Tibial artery (tissue), 4 donors: ENCODE measurements at regions not wholly inside any gene's neighbourhood (a gene's known extent, or its start where the extent isn't known, plus 50 kb on each side); places are given as distances from the start of the nearest gene placed in this dataset.

ENCODE experiments used
- DNase-seq, 2 donors: peaks; one replicate each; pipeline ENCODE4 v3.0.0-alpha.2; 2019
- H3K27ac ChIP-seq, 2 donors: fragments of 200-600 bp; sonication (generic) in 1 of 2; 1 replicate in 1 of 2; 2 replicates in 1 of 2; pipeline ENCODE4 v1.5.1; 2018 to 2019; ENCODE audit warnings: mild to moderate bottlenecking in 1 of 2
- H3K27me3 ChIP-seq, 2 donors: fragments of 200-600 bp; sonication (generic) in 1 of 2; one replicate each; pipeline versions ENCODE4 v1.5.1 to v1.6.0; 2016 to 2019
- H3K36me3 ChIP-seq, 3 donors: fragments of 200-600 bp; sonication (generic) in 2 of 3; one replicate each; pipeline ENCODE4 v1.5.1; 2016 to 2019; ENCODE audit warnings: mild to moderate bottlenecking in 2 of 3
- H3K4me1 ChIP-seq, 4 donors: fragments of 200-600 bp; sonication (generic) in 2 of 4; 1 replicate in 3 of 4; 2 replicates in 1 of 4; pipeline ENCODE4 v1.5.1; 2016 to 2019
- H3K4me3 ChIP-seq, 2 donors: fragments of 200-600 bp; sonication (generic) in 1 of 2; 1 replicate in 1 of 2; 2 replicates in 1 of 2; pipeline ENCODE4 v1.5.1; 2018 to 2019; ENCODE audit warnings: mild to moderate bottlenecking in 2 of 2
- H3K9me3 ChIP-seq, 3 donors: fragments of 200-600 bp; sonication (generic) in 1 of 3; one replicate each; pipeline ENCODE4 v1.5.1; 2016 to 2019
- CTCF ChIP-seq, 2 experiments: fragments of 200-600 bp in 1 of 2; fragments of 450-650 bp in 1 of 2; IDR thresholded peaks; one replicate each; pipeline ENCODE4 v1.5.1; 2017 to 2019; ENCODE audit warnings: antibody characterized with exemption in 2 of 2, mild to moderate bottlenecking in 1 of 2, moderate library complexity in 1 of 2
- intact Hi-C: fragments of 100-400 bp; cut with DNase I; formaldehyde crosslinking; loops from one replicate; pipeline ENCODE4 v1.15.0; 2023; ENCODE audit warnings: low total_unique reads

- Histone ChIP-seq H3K4me3 (no peak overlapping the region), H3K36me3 (no peaks in the 10 kb centered on the region), H3K27ac (no peak overlapping the region), H3K9me3 (peaks cover 0 to 1% (median 0%) of the 10 kb centered on the region in 3 donors), H3K4me1 (no peaks in the 10 kb centered on the region), H3K27me3 (no peaks in the 10 kb centered on the region)
- no peak for TF ChIP-seq CTCF (IDR thresholded peaks at IDR 0.05)
- intact Hi-C loops: no loop called here
- no peak for DNase-seq
Observed at GRCh38 chr5:125698420-125698819, 724.8 kb upstream of the GRAMD2B start.

GRCh38 chr5:125699860-125700259, 723.3 kb upstream of the GRAMD2B start:
- TF ChIP-seq CTCF (IDR thresholded peaks at IDR 0.05): no peak
- DNase-seq: no peak
- Histone ChIP-seq H3K9me3 (peaks cover 0 to 8% (median 0%) of the 10 kb centered on the region in 3 donors), H3K4me3 (no peak overlapping the region), H3K27ac (no peak overlapping the region), H3K27me3 (no peaks in the 10 kb centered on the region), H3K4me1 (no peaks in the 10 kb centered on the region), H3K36me3 (no peaks in the 10 kb centered on the region)
- intact Hi-C loops: no loop called here

DNA sequence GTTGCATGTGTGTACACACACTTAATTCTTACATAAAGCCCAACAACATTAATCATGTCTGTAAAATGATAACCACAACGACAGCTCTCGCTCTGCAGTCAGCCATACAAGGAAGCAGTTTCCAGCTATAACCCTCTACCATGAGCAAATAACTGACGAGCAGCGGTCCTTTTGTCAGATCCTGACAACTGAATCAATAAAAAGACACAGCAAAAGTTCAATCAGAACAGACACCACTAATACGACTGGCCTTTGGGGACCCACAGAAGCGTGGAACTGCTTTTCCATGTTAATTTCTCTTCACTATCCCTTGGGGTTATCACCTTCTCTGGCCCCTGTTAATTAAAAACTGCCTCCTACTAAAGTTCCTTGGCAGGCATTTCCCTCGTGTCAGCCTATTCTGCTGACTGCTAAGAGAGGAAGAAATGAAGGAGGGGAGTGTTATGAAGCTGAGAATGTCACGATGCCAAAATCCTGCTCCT, 722.8 kb upstream of the GRAMD2B start:
- H3K27me3 ChIP-seq: no peaks in the 10 kb centered on the region
- no peak for TF ChIP-seq CTCF (IDR thresholded peaks at IDR 0.05)
- no peak overlapping the region for H3K4me3 ChIP-seq
- peaks cover 0 to 8% (median 0%) of the 10 kb centered on the region in 3 donors for H3K9me3 ChIP-seq
- no peaks in the 10 kb centered on the region for H3K4me1 ChIP-seq
- H3K27ac ChIP-seq: no peak overlapping the region
- intact Hi-C loops: no loop called here
- no peak for DNase-seq
- no peaks in the 10 kb centered on the region for H3K36me3 ChIP-seq

- DNase-seq: no peak
- Histone ChIP-seq H3K36me3 (no peaks in the 10 kb centered on the region), H3K4me1 (no peaks in the 10 kb centered on the region), H3K4me3 (no peak overlapping the region), H3K27ac (no peak overlapping the region), H3K9me3 (peaks cover 0 to 8% (median 0%) of the 10 kb centered on the region in 3 donors), H3K27me3 (no peaks in the 10 kb centered on the region)
- intact Hi-C loops: no loop called here
- no peak for TF ChIP-seq CTCF (IDR thresholded peaks at IDR 0.05)
Observed at GRCh38 chr5:125703616-125704015, 719.6 kb upstream of the GRAMD2B start.

GRCh38 chr5:125704888-125705287, 718.3 kb upstream of the GRAMD2B start:
- no peaks in the 10 kb centered on the region for H3K36me3 ChIP-seq
- peaks cover 0 to 8% (median 0%) of the 10 kb centered on the region in 3 donors for H3K9me3 ChIP-seq
- intact Hi-C loops: no loop called here
- H3K4me3 ChIP-seq: no peak overlapping the region
- H3K27ac ChIP-seq: no peak overlapping the region
- no peaks in the 10 kb centered on the region for H3K27me3 ChIP-seq
- H3K4me1 ChIP-seq: no peaks in the 10 kb centered on the region
- TF ChIP-seq CTCF (IDR thresholded peaks at IDR 0.05): no peak
- DNase-seq: no peak

DNA sequence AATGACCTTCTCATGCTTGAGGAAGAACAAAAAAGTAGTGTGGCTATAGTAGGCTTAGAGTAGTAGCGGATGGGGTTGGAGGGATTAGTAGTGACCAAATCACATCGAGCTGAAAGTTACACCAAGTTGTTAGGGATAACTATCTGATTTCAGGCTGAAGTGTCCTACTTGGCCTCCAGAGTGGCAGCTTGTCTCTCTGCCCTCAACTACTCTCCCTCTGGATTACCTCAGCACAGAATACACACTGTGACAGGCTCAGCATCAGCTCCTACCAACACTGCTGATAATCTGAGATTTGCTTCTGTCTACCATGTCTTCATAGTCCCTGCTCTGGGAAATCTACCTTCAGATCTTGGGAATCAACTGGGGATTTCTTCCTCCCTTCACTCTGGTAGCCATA, 714.6 kb upstream of the GRAMD2B start:
- DNase-seq: no peak
- H3K9me3 ChIP-seq: peaks cover 0 to 8% (median 0%) of the 10 kb centered on the region in 3 donors
- no peak for TF ChIP-seq CTCF (IDR thresholded peaks at IDR 0.05)
- H3K4me3 ChIP-seq: no peak overlapping the region
- no peaks in the 10 kb centered on the region for H3K27me3 ChIP-seq
- intact Hi-C loops: no loop called here
- no peak overlapping the region for H3K27ac ChIP-seq
- no peaks in the 10 kb centered on the region for H3K4me1 ChIP-seq
- H3K36me3 ChIP-seq: no peaks in the 10 kb centered on the region
